Umbilical cord (tissue), 1 donor: ENCODE measurements at regions not wholly inside any gene's neighbourhood (a gene's known extent, or its start where the extent isn't known, plus 50 kb on each side); places are given as distances from the start of the nearest gene placed in this dataset.
A peak's percentile ranks its signal among the peaks of the same experiment; 100 is the strongest.

Experiments used
- DNase-seq: peaks from one replicate; pipeline ENCODE4 v3.0.0-alpha.2; 2015; ENCODE audit warnings: low spot score

DNA sequence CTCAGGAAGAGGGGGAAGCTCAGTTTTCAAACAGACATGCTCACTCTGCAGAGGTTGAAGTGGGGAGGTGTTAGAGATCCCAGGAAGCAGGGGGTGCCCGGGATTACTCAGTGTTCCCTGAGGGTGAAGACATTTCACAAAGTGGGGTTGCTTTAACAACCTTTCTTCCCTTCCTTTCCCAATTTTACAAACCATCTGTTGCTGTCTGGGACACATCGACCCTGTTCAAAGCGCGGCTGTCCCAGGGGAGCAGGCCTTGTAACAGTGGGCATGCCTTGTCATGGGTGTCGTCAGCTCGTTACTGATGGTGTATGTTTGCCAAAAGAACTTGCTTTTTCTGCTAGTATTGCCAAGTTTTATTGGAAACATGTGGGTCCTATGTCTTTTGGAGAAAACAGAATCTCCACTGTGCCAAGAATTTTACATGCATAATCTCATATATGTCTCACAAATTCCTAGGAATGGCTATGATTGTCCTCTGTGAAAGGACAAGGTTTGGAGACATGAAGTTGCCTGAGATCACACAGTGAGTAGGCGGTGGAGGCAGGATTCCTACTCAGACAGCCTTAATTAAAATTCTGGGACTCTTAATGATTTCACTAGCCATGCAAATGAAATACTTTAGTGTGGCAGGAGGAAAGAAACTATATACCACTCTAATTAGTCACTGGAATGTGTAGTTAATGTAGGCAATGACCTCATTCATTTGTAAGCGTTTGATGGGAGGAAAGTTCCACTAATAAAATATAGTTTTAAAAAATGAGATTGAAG is 198.9 kb downstream of the NXNL2 start:
- DNase-seq, result peak; percentile 44

DNA sequence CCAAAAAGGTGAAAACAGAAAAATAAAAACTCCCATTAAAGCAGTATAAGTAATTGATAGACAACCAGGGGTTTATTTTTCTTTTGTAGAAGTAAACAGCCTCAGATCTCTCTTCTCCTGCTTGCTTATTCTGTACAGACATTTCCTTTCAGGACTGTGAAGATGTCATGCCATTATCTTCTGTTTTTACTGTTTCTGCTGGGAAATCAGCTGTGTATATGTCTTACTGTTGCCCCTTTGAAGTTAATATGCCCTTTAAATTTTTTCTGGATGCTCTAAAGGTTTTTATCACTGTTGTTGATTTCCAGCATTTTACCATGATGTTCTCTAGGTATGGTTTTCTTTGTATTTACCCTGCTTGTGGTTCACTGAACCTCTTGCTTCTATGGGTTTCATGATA is 199.5 kb downstream of the NXNL2 start:
- peak; percentile 52 for DNase-seq

DNA sequence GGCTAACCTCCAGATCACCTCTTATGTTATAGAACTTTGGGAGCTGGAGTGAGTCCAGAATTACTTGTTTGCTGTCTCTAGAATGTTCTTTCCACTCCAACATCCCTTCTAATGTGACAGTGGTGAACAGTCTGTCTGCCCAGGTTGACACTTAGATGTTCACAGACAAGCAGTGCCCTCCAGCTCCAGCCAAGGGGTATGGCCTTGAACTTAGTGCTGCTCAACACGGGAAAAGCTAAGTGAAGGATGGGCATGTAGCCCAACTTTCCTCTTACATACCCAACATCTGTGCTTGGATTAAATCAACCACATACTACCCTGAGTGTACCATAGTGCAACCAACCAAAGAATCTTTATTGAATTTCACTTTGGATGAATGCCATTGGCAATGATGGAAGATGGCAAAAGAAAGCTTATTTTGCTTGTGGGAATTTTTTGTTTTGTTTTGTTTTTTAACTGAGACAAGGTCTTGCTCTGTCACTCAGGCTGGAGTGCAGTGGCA is 201.2 kb downstream of the NXNL2 start:
- DNase-seq, result no peak

DNA sequence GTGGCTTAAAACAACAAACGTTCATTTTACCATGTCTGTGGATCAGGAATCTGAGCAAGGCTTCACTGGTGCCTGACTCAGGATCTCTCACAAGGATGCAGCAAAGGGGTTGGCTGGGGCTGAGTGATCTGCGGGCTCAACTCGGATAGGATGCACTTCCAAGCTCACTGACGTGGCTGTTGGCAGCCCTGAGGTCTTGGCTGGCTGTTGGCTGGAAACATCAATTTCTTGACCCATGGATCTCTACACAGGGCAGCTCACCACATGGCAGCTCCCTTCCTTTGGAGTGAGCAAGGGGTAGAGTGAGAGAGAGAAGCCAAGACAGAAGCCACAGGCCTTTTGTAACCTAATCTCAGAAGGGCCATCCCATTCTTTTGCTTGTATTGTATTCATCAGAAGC is 202.1 kb downstream of the NXNL2 start:
- DNase-seq, result no peak

DNA sequence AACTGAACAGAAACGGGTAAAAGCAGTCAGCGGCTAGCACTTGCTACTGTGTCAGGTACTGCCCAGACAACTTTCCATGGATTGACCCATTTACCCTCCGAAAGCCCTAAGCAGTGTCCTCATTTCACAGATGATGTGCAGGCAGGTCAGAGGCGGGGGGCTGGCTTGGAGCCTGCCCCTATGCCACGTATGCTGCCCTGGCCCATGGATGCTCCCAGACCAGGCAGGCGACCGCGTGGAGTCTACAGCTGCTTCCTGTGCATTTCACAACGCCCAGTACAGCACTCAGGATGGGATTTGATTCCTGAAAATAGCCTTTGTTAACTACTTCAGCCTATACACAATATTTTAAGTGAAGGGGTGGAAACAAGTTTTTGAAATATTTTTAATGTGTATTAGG is 202.9 kb downstream of the NXNL2 start:
- DNase-seq, result peak; percentile 46

DNA sequence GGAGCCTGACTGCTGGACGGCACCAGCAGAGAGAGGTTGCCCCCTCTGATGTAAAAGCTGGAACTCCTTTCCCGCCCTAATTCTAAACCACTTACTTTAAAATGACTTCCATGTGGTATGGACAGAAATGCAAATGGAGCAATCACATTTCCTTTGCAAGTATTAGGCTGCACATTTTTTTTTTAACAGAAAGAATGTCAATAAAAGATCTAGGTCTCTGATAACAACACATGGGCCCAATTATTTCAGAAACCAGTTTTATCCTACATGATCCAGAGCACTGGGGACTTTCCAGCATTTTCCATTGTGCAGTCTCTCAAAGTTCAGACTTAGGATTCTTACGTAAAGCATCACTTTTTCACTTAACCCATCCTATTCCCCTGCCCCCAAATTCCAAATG is 203.7 kb downstream of the NXNL2 start:
- peak; percentile 66 for DNase-seq

DNA sequence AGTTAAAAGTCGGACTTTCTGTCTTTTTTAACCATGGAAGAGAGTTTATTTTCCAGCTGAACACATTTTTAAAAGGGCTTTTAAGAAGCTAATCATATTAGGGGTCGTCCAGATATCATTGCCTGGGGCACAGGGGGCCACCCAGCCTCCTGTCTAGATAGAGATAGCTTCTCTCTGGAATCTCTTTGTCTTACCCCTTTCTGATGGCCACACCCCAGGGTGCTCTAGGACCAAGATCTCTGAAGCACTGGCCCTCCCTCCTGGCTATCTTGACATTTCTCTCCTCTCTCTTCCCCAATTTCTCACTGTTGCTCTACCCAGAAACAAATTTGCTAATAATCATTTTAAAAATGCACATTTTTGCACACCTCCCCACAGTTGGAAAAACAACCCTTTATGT is 204.4 kb downstream of the NXNL2 start:
- DNase-seq, result no peak

DNA sequence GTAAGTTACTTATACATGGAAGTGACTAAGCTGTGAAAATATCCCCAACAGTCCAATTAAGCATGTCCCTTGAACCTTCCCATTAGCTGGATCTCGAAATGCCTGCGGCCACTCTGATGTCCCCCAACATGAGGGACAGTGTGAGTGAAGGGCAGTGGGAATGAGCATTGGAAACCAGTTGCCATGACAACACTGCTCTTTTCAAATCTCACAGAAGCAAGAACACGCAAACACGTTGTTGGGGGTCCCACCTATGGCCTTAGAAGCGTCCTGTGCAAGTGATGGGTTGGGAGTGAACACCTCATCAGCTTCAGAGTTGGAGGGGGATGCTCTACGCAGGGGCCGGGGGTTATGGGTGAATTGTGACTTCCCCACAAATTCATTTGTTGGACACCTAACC is 205.9 kb downstream of the NXNL2 start:
- no peak for DNase-seq

DNA sequence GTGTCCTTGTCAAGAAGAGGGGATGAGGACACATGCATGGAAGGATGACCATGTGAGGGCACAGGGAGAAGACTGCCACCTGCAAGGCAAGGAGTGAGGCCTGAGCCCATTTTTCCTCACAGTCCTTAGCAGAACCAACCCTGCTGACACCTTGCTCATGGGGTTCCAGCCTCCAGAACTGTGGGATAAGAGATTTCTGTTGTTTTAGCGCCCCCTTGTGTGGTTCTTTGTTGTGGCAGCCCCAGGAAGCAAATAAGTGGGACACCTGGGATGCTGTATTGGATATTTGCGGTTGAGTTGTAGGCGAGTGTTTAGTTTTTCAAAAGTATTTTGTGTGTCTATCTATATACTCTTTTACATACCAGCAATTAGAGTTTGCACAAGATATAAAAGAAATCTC is 206.4 kb downstream of the NXNL2 start:
- no peak for DNase-seq

DNA sequence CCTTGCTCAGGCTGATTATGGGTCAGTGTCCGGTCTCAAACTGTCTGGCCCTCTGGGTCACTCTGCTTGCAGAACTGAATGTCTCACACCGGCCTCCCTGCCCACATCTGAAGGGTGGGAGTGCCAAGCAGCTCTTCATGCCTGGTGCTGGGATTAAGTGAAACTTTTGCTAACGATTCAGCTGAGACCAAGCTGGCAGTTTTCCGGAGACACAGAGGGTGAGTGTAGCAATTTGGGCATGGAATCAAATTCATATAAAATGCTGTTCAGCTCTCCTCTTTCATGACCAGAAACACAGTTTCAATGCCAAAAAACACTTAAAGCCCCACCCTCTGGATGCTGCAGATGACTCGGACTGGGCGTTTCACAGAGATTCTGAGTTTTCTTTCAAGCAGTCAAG is 207.5 kb downstream of the NXNL2 start:
- peak; percentile 94 for DNase-seq

DNA sequence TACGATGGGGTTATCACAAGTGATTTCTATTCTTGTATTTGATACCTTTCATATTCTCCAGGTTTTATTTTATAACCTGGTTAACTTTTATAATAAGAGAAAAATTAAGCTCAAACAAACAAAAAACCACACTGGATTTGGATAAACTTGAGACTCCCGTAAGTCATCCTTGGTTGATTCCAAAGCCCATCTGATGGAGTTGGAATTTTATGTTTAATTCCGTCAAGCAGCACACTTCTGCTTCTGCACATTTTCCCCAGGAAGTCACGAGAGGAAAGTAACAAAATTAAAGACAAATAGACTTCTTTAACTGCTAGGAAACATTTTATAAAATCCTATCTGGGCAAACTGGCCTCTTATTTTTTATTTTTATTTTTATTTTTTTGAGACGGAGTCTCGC is 207.9 kb downstream of the NXNL2 start:
- no peak for DNase-seq

DNA sequence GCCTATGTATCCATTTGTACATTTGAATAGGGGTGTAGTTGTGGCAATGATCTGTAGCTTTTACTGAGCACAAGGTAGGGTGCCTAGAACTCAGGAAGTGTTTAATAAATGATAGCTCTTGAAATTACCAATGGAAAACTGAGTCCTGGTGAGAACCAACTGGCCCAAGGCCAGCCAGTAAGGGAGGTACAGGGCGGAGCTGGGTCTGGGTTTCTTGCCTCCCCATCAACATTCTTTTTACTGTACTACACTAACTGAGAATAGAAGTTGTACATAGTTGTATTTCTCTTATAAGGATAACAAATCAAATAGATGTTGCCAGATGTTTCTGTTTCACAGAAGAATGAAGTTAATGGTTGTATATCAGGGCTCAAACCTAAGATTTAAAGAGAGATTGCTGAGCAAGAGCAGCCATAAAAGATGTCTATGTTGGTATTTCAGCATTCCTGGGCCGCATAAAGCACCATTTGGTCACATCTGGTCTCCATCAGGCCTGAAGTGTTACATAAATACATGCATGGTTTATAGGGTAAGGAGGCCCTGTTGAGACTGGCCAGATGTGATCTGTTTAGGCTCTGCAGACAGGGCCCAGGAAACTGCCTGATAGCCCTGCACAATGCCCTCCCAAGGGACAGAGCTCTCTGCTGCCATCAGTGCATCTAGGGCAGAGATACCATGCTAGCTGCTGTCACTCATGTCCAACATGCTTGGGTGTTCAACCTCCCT is 210.5 kb downstream of the NXNL2 start:
- peak; percentile 98 for DNase-seq

DNA sequence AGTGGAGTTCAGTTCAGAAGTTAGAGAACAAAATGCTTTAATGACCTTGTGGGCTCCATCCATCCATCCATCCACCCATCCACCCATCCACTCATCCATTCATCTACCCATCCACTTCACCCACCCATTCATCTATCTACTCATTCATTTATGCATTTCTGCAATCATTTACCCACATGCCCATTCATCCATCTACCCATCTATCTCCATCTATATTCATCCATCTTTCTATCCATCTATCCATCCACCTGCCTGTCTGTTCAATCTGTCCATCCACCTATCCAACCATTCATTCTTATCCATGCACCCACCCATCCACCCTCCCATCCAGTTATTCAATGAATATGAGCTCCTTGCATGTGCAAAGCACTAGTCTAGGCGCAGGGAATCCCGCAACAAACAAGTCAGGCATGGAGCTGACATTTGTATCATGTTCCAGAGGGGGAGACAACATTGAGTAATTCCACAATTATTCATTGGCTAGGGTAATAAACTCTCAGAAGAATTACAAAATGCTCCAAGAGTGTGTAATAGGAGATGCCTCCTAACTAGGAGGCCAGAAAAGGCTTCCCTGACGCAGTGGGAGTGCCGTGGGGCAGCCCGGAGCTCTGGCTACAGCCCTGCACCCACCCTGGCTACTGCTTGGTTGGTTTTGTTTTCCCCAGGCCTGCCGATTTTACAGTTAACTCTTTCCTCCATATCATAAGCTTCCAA is 211.2 kb downstream of the NXNL2 start:
- DNase-seq, result peak; percentile 85

DNA sequence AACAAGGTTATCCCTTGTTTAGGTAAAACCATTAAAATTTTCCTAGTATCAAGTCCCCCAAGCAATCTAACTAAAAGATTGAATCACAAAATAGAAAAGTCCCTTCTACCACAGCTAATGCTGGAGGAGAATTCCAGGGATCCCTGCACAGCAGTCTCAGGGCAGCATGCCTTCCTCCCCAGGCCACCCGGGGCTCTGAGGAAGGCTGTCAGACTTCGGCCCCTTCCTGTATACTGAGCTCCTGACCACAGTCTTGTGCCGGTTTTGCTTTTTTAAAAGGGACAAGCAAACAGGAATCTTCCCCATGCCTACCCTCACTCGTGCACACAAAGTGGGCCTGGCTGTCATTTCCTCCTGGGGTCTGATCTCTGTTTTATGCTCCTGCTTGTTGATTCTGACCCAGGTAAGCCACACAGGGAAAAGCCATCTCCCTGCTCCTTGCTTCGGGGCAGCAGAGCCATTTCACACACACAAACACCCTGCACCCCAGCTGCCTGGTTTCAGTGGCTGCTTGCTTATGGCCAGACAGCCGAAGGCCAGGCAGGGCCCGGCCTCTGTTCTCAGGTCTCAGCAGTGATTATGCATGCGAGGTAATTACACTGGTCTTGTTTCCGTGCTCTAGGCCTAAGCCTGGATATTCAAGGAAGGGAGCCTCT is 211.9 kb downstream of the NXNL2 start:
- peak; percentile 29 for DNase-seq

DNA sequence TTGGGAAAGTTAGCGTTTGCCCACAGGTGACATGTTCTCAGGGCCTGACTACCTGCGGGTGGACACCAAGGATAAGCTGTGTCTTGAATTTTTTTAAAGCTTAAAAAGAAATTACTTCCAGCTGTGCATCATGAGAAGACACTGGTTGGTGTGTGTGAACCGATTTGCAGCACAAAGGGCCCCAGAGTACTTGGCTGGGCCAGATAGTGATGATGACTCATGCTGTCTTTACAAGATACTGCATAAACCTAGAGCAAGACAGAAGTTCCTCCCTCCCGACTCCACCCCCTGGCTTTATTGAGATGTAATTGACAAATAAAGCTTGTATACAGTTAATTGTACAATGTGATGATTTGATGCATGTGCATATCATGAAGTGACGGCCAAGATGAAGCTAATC is 212.8 kb downstream of the NXNL2 start:
- DNase-seq, result peak; percentile 95

DNA sequence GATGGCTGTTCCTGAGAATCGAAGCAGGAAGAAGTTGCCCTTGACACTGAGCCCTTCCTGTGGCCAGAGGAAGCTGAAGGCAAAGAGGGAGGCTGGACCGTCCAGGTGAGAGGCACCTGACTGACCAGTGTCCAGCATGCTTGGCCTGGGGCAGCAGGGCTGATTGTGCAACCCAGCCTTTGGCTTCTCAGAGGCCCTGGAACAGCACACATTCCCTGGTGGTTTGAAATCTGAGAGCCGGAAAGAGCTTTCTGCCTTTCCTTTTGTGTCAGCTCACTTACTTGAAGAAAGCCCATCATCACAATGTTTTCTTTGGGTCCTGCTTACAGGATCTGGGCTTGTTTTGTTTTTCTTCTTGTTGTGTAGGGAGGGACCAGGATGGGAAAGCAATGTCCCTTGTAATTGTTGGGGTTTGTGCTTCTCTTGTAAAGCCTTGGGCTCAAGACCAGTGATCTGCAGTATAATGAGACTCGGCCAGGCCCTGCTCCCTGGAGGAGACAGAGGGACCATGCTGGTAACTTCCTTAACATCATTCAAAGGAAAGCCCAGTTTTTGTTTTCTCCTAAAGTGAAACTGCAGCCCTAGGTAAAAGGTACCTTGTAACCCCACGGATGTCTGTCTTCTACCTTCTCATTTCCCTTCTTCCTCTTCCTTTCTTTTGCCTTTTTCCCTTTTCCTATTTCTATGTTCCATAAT is 213.7 kb downstream of the NXNL2 start:
- peak; percentile 45 for DNase-seq

DNA sequence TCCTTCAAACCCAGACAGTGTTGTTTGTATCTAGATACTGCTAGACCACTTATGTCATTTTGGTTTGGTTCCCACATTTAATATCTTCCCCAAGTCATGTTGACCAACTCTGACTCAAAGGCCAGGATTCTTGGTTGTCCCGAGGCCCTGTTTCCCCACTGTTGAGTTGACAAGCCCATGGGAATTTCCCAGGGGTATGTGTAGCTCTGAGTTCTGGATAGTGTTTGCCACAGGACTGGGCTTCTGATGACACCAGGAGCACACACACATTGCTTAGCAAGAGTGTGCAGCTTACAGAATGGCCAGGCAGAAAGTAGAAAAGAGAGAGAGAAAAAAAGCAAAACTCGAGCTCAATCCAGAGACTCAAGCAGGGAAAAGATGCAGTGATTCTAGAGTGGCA is 214.4 kb downstream of the NXNL2 start:
- no peak for DNase-seq

DNA sequence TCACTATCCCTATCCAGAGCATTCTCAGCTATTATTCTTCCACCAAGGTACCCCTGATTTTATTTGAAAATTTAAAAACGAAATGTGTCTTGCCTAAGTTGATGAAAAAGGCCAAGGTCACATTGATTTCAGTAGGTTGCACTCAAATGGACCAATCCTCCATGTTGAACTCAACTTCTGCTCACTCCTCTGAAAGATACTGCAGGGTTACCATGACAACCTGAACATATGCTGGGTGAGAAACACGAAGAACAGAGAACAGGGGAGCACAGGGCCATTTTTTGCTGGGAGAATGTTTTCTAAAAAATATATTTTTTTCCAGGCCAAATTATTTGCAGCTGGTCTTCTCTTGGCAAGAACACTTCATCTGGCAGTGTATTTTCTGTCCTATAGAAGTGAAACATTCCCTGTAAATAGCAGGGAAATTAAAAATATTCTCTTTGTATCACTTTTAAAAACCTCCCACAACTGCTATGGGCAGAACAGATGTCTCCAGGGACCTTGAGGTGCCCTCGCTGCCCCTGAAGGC is 215.9 kb downstream of the NXNL2 start:
- no peak for DNase-seq

DNA sequence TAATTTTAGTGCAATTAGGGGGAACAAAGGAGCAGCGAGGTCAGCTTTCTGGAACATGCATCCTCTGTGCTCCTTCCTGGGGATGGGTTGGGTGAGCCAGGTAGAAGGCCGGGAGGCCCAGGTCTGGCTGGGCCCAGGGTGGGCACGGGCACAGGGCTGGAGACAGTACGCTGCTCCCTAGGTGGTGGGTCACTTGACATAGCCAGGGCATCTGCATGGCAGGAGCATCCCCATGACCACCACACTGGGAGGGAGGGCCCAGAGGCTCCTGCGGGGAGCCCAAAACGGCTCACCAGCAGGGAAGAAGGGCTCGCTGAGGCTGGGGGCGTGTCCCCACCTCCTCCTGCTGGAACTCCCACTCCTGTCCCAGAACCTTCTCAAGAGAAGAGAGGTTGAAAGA is 216.8 kb downstream of the NXNL2 start:
- DNase-seq, result no peak

DNA sequence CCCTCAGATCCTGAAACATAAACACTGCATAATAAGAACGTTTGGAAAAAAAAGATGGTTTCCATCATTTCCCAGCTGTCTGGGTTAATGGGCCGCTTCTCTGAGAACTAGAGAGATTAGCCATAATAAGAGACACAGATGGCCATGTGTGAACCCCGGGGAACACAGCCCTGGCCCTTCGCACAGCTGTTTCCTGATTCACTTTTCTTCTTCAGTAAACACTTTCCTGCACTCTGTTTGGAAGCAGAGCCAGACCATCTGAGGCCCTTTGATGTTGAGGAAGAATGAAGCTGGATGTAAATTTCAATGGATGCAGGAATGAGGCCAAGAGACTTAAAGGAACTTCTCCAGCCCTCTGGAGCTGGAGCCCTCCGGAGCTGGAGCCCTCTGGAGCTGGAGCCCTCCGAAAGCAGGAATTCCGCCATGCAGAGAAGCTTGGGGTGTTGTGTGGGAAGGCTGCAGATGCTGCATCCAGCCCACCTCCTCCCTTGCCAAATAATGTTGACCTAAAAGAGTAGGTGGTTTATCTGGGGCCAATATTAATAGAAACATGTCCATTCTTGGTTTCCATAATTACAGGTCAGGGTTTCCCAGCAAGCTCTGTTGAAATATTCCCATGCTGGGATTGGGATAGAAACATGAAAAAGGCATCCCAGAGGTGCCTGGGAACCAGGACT is 218.9 kb downstream of the NXNL2 start:
- peak; percentile 90 for DNase-seq

DNA sequence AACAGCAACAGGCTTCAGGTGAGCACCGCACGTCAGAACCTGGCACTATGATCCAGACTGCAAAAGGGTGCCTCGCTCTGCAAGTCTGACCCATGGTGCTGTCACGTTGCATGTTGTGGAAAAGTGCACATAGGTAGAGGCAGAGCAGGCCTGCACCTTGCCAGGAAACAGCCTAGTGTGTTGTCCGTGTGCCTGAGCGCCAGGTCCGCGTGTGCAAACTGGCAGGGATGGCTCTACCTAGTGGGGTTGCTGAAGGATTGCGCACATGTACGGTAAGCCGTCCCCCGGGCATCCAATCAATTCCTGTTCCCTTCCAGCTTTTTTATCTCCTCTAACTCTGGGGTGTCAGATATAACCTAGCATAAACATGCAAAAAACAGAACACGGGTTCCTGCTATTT is 219.5 kb downstream of the NXNL2 start:
- DNase-seq, result no peak
